Hematopoietic multipotent progenitor cell treated with erythropoietin and hydrocortisone succinate and interleukin-3 and kit ligand, for 17 days (in vitro differentiated cells): ENCODE measurements at regions not wholly inside any gene's neighbourhood (a gene's known extent, or its start where the extent isn't known, plus 50 kb on each side); places are given as distances from the start of the nearest gene placed in this dataset.
A peak's percentile ranks its signal among the peaks of the same experiment; 100 is the strongest.
"Not testable (repeated sequence)": the region's sequence is repeated elsewhere in the genome, so short reads cannot be mapped to it uniquely, and the experiment has no call there.

Source experiments
- DNase-seq: peaks from one replicate; pipeline ENCODE4 v3.0.0-alpha.2; 2015; ENCODE audit warnings: low spot score

DNA sequence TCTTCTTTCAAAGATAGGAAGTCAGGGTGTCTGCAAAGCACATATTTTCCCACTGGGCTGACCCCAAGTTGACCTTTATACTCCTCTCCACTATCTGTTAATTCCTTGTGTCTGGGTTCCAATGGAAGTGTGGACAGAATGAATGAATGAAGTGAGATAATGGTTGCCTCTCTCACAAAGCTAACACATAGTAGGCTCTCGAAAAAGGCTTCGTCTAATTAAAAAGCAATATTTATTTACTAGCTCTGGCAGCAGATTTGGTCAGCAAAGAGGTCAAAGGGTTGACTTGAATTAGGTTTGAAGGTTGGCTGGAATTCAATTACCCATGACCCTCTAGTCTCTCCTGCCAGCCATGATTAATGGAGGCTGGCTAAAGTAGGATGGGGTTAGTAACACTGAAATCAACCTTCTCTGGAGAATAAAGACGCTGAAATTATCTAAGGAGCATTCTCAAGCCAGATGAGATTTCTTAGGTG is 280.3 kb upstream of the KLF3 start:
- no peak for DNase-seq

DNA sequence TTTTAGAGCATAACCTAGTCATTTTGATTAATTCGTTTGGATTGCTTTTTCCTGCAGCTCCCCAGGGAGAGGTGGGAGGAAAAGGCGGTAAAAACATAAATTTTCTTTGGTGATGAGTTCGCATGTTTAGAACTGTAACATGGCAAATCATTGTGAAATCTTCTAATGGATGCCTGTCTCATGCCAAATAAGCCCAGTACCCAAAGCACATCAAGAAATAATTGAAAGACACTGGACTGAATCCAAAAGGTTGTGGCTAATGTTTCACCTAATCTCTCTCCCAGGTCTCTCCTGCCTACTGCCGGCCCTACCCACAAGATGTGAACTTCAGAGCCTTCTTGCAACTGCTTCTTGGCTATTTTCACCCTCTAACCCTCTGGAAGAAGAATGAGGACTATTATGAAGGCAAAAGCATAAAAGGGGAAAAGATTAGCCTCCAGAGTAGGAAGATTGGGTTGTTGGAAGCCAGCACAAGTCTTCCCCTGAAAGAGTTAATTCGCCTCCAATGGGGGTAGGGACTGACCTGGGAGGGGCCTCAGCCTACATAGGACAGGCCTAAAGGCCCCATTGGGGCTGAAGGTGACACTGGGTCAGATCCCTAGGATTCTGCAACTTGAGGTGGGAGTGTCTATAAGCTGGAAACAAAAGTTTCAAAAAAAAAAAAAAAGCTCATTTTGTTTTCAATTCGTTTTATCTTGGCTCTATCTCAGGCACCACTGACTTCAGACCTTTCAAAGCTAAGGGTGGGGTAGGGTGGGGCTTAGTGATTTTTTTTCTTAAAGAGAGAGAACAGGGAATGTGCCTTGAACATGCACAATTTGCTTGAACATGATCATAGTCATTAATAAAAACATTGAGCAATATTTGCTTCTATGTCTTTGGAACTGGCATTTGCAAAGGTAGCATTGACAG is 278.6 kb upstream of the KLF3 start:
- no peak for DNase-seq

DNA sequence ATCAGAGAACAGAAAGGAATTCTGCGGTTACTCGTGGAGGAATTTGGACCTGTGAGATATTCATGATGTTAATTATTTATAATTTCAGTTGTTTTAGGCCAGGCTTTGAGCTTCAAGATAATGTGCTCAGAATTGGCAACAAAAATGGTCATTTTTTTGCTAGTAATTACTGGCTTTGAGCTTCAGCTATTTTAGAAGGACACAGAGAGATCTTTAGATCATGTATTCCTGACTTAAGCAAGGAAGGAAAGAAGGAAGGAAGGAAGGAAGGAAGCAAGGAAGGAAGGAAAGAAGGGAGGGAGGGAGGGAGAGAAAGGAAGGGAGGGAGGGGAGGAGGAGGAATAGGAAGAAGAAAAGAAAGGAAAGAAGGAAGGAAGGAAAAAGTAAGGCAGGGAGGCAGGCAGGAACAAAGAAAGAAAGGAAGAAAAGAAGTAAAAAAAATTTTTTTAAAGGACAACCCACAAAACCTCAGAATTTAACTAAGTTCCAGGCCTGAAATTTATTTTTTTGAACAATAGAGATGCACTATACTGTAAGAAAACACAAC is 277.9 kb upstream of the KLF3 start:
- no peak for DNase-seq

DNA sequence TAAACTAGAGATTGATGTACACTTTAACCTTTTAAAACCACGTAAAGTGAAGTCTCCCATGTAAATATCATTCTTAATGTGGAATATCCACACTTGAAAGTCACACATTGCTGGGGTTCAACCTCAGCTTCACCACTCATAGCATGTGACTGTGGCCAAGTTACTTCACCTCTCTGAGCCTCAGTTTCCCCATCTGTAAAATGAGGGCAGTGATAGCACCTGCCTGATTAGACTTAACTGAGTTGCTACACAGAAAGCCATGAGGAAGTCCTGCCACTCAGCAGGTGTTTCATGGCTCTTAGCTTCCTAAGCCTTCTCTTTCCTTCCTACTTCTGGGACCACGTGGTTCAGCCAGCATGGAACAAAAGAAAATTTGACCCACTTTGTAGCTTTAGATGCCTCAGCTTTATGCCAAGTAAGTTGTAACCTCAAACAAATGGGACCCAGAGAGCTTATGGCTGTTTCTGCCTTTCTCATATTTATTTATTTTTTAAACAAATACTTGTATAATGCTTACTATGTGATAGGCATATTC is 277.3 kb upstream of the KLF3 start:
- DNase-seq = no peak

DNA sequence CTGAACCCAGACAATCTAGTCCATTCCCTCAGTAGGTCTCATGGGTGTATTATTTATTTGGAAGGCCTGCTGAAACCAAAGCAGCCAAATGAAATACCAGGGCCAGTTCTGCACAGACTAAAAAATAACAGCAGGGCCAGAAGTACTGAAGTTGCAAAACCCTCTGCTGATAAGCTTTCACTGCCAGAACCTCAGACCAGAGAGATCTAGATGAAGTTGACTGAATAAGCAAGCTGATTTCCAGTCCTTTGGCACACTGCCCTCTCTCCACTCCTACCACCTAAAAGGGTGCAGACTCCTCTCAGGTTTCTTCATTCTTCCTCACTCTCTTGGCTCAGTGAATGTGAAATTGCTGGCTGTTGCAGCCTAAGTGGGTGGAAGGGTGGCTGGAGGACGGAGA is 276.7 kb upstream of the KLF3 start:
- peak; percentile 51 for DNase-seq

DNA sequence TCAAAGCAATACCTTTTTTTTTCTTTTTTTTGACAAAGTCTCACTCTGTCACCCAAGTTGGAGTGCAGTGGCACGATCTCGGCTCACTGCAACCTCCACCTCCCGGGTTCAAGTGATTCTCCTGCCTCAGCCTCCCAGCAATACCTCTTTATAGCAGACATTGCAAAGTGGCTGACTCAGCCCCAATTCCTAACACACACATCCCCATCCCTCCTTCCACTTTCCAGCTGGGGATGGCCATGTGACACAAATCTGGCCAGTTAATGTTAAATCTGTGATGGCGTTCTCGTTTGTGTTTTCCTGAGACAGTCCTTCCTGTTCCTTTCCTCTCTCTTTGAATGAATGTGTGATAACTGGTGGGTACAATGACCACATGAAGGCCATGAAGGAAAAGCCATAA is 276.2 kb upstream of the KLF3 start:
- DNase-seq = no peak

DNA sequence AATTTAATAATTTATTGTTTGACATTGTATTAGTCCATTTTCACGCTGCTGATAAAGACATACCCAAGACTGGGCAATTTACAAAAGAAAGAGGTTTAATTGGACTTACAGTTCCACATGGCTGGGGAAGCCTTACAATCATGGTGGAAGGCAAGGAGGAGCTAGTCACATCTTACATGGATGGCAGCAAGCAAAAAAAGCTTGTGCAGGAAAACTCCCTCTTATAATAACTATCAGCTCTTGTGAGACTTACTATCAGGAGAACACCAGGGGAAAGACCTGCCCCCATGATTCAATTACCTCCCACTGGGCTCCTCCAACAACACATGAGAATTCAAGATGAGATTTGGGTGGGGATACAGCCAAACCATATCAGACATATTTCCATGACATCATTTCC is 275.1 kb upstream of the KLF3 start:
- DNase-seq = not testable (repeated sequence)

DNA sequence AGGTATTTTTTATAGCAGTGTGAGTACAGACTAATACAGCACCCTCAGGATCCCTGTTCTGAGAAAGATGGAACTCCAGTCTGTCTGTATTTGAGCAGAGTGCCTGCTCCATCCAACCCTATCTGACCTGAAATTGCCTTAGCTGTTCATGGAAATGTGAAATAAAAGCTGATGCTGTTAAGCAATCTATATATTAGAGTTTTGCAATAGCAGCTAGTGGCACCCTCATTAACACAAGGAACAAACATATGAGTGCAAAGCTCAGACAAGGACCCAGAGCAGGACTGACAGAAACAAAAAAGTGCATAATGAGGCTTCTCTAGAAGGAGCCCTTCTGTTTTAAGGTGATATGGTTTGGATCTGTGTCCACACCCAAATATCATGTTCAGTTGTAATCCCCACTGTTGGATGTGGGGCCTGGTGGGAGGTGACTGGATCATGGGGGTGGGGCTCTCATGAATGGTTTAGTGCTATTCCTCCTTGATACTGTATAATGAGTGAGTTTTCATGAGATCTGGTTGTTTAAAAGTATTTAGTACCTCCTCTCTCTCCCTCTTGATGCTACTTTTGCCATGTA is 272.9 kb upstream of the KLF3 start:
- no peak for DNase-seq

DNA sequence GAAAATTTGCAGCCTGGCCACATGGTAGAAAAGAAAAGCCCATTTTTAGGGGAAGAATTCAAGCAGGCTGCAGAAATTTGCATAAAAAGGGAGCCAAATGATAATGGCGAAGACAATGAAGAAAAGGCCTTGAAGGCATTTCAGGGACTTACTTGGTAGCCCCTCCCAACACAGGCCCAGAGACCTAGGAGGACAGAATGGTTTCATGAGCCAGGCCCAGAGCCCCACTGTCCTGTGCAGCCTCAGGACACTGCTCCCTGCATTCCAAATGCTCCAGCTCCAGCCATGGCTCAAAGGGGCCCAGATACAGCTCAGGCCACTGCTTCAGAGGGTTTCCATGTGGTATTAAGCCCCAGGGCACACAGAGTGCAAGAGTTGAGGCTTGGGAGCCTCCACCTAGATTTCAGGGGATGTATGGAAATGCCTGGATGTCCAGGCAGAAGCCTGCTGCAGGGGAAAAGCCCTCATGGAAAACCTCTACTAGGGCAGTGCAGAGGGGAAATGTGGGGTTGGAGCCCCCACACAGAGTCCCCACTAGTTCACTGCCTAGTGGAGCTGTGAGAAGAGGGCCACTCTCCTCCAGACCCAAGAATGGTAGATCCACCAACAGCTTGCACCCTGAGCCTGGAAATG is 271.7 kb upstream of the KLF3 start:
- no peak for DNase-seq

DNA sequence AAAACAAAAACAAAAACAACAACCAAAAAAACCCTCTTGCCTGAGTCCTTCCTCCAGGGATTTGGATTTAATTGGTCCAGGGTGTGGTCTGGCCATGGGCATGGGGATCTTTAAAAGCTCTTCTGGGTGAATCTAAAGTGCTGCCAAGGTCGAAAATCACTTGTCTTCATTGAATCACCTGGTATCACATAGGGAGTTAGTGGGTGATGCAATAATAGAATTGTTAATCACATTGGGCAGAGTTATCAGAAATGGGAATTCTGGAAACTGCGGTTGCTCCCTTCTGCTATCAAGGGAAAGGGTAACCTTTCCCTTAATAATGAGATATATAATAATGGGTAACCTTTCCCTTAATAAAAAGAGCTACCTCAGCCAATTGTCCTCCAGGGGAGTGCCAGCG is 267.9 kb upstream of the KLF3 start:
- DNase-seq = no peak

DNA sequence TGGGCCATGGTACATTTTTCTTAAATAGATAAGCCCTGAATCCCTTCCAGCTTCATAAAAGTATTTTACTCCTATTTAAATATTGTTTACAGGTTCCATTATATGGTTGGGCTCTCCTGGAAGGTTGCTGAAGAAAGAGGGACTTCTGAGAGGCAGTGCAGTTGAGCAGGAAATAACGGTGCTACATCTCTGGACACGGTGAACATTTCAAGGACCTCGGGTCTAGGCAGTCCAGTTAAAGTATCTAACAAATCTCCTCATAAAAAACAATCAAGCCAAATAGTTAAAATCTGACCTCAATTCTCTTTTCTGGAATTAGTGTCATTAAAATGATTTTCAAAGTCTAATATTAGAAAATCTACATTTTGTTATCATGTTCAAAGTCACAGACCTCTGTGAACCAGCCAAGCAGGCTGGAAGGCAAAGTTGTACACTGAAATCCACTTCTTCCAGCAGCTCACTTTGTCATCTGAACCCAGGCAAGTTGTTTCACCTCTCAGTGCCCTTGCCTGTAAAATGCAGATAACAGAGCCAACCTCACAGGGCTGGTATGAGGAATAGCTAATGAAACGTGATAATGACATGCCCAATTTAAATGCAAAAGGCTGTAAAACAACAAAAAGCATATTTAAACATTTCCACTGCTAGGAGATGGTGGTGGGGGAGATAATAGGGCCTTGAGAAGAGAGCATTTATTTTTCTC is 267.0 kb upstream of the KLF3 start:
- peak; percentile 44 for DNase-seq

DNA sequence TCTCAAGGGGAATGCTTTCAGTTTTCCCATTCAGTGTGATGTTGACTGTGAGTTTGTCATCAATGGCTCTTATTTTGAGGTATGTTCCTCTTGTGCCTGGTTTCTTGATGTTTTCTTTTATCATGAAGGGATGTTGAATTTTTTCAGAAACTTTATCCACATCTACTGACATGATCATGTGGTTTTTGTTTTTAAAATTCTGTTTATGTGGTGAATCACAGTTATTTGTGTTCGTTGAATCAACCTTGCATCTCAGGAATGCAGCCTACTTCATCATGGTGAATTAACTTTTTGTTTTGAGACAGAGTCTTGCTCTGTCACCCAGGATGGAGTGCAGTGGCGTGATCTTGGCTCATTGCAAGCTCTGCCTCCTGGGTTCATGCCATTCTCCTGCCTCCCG is 263.1 kb upstream of the KLF3 start:
- no peak for DNase-seq

DNA sequence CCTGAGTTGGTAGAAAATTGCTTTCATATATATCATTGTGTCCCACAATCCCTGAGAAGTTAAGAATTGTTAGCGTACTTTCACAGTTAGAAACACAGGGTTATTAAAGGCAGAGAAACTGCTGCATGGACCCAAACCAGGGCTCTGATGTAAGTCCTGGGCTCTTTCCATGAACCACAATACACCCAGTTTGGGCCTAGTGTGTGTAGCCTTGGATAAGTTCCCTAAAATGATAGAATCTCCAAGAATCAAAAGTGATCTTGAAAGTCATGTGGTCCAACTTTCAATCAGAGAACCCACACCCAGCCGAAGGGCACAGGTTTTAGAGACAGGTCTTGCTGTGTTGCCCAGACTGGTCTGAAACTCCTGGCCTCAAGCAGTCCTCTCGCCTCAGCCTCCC is 257.8 kb upstream of the KLF3 start:
- DNase-seq = no peak

DNA sequence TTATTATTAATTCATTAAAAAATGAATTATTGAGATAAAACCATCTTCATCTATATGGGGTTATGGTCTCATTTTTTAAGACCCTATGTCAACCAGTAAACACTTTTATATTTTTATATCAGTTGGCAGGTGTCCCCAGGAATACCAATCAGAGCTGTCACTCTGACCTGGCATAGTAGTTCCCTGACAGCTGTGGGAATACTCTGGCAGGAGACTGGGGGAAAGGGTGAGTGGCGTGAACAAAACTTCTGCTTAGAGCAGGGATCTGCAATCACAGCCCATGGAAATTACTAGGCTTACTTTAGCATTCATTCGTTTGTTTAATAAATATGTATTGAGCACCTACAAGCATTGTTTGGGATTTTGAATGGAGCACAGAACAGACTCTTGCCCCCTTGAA is 254.1 kb upstream of the KLF3 start:
- DNase-seq = no peak

DNA sequence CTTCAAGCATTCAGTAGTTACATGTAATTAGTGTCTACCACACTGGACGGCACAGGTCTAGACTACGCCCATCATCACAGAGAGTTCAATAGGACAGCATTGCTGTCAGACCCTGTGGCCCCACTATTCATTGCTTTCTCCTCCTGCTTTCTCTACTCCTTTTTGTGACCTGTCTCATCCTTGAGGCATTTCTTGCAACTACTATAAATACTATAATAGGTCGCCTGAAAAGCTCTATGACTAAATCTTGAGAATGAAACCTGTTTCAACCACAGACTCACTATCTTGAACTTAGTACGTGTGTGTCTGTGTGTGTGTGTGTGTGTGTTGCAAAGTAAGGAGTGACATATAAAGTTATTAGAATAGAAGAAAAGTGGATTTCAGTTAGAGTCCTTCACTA is 252.9 kb upstream of the KLF3 start:
- no peak for DNase-seq

DNA sequence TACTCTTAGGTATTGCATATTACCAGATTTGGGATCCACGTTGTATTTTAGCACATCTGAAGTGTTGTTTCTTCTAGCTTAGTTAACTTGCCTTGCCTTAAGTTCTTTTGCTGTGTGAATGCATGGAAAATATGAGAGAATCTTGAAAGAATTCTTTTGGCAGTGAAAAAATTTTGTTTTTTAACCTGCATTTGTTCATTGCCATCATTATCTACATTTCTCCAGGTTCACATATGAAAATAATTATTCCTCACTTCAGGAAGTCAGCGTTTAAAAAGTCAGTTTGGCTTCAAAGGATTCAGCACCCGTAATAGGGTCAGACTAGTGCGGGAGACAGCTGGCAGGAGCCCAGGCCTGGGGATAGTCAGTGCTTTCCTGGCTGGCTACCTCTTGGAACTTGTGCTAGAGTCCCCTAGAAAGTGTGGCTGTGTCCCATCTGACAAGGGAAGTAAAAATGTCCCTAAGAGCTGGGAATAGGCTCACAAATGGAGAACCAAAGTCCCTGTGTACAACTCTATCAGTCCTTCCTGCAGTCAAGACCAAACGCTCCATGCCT is 251.9 kb upstream of the KLF3 start:
- DNase-seq = no peak

DNA sequence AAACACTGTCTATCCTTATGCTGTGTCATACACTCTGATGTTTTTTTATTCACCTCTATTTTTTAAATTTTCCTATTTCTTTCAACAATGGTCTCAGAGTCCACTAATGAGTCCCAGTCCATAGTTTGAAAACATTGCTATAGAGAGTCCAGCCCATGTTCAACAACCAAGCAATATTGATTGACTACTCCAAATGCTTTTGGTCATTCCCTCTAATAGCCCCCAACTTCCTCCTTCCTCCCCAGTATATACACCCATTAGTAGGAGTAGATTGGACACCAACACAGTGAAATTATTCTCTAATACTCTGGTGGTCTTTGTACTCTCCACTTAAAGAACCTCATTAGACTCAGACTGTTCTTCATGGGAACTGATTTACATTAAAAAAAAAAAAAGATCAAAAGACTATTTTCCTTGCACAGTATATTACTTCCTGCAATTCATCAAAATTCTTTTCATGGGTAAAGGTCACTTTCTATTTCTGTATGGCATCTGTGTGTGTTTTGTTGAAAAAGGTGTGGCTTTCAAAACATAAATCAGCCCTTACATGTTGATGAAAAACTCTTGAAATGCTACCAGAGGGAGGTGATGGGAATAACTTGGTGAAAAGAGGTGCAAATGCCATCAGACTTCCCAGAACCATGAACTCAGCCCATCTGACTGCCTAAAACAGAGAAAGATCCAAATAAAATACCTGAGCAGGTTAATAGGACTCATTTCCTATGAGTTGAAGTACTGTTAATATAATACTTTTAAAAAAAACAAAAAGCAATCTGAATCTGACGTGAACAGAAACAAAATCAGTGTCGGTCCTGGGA is 250.3 kb upstream of the KLF3 start:
- no peak for DNase-seq

DNA sequence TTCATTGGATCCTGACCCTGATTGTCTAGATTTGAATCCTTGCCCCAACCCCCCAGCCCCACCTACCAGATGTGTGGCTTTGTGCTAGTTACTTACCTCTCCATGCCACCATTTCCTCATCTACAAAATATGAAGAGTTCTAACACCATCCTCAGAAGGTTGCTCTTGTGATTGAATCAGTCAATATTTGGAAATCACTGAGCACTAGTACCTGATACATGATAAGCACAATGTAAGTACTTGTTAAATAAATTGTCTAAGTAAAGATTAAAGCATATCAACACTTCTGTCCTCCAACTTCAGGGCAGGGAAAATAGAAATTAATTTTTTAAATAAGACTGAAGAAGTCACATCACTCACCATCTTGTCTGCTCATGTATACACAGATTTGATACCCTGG is 249.6 kb upstream of the KLF3 start:
- no peak for DNase-seq

DNA sequence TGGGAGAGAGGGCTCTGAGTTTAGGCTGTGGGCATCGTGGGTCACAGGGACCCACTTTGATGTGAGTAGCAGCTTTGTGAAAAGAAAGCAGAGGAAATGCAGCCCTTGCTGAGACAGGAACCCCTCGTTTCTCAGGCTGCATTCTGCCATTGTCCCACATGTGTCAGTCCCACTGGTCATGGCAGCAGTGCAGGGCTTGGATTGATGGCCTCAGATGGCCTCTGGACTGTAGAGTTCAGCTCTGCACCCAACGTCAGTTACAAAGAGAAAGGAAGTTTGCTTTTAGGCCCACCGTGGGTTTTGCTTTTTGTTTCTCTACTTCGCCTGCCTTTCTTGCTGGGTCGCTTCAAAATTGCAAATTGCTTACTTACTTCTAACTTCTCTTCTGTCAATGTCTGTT is 248.3 kb upstream of the KLF3 start:
- DNase-seq = no peak

DNA sequence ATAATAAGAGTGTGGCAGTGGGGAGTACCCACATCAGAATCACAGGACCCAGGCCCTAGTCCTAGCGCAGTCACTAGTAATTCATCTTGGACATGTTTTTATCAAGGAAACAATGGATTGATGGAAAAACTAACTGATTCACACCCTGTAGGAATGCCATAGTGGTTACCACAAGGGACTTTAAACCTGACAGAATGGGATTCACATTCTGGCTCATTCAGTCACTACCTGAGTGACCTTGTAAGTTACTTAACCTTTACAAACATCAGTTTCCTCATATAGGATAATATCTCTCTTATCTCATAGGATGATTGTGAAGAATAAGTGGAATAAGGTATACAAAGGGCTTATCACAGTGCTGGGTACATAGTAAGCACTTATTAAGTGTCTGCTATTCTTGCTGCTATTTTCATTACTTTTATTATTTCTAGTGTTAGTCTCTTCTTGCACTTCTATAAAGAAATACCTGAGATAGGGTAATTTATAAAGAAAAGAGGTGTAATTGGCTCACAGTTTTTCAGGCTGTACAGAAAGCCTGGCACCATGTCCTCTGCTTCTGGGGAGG is 247.5 kb upstream of the KLF3 start:
- DNase-seq = no peak
